OCI-LY3 (cell line): ENCODE measurements at regions not wholly inside any gene's neighbourhood (a gene's known extent, or its start where the extent isn't known, plus 50 kb on each side); places are given as distances from the start of the nearest gene placed in this dataset.

Experiments used
- H2AFZ ChIP-seq: fragments of 200-600, 300-600 bp; shearing (Covaris generic); 2 replicates; pipeline ENCODE4 v1.6.0; 2014; ENCODE audit warnings: antibody characterized with exemption, low read depth, low read length
- H3K27ac ChIP-seq: fragments of 200-600, 300-600 bp; sonication (generic); 2 replicates; pipeline ENCODE4 v1.5.1; 2014; ENCODE audit warnings: mild to moderate bottlenecking, low read length, moderate library complexity, mixed read lengths
- H3K27me3 ChIP-seq: fragments of 200-600, 300-600 bp; sonication (generic); 2 replicates; pipeline ENCODE4 v1.6.1; 2014; ENCODE audit warnings: low read depth, low read length, mixed read lengths
- H3K36me3 ChIP-seq: fragments of 200-600, 300-600 bp; sonication (generic); replicated peaks from 2 replicates; pipeline ENCODE3; 2014; ENCODE audit warnings: low read depth, low read length, mixed read lengths
- H3K4me1 ChIP-seq: fragments of 300-600, 200-600 bp; sonication (generic); 2 replicates; pipeline ENCODE4 v1.6.1; 2014; ENCODE audit warnings: low read length, mixed read lengths
- H3K4me2 ChIP-seq: fragments of 200-600, 300-600 bp; sonication (generic); 2 replicates; pipeline ENCODE4 v1.6.1; 2014; ENCODE audit warnings: low read length, mixed read lengths
- H3K4me3 ChIP-seq: fragments of 300-600, 200-600 bp; sonication (generic); 2 replicates; pipeline ENCODE4 v1.5.1; 2014; ENCODE audit warnings: antibody characterized with exemption, mild to moderate bottlenecking, low read length, moderate library complexity
- H3K79me2 ChIP-seq: fragments of 300-600, 200-600 bp; shearing (Covaris generic); 2 replicates; pipeline ENCODE4 v1.6.1; 2014; ENCODE audit warnings: mild to moderate bottlenecking, low read length, mixed read lengths
- H3K9ac ChIP-seq: fragments of 300-600, 200-600 bp; shearing (Covaris generic); 2 replicates; pipeline ENCODE4 v1.6.0; 2014; ENCODE audit warnings: mild to moderate bottlenecking, low read length, moderate library complexity
- H3K9me3 ChIP-seq: fragments of 200-600, 300-600 bp; shearing (Covaris generic); 2 replicates; pipeline ENCODE4 v1.6.1; 2014; ENCODE audit warnings: low read length, mixed read lengths; ENCODE audit not compliant: insufficient read depth
- H4K20me1 ChIP-seq: fragments of 200-600, 300-600 bp; sonication (generic); 2 replicates; pipeline ENCODE4 v1.6.1; 2016; ENCODE audit warnings: low read length, mixed read lengths; ENCODE audit not compliant: insufficient read depth
- CTCF ChIP-seq: fragments of 200-600, 300-600 bp; sonication (generic); IDR thresholded peaks from 2 replicates; pipeline ENCODE4 v1.5.1; 2014; ENCODE audit warnings: antibody characterized with exemption, low read length, low read depth
- EZH2phosphoT487 ChIP-seq: fragments of 200-600 bp; shearing (Covaris generic); IDR thresholded peaks from 2 replicates; pipeline ENCODE4 v1.6.1; 2018; ENCODE audit warnings: antibody characterized with exemption, mixed run types, low read depth

GRCh38 chr6:28767691-28768090, 156.1 kb downstream of the TRIM27 start:
- Histone ChIP-seq H3K27ac (no peak overlapping the region), H3K36me3 (no peaks in the 10 kb centered on the region), H2AFZ (no peak overlapping the region), H3K27me3 (no peaks in the 10 kb centered on the region), H3K4me1 (no peaks in the 10 kb centered on the region), H3K4me3 (no peak overlapping the region), H3K79me2 (no peaks in the 10 kb centered on the region), H3K4me2 (no peak overlapping the region), H3K9me3 (no peaks in the 10 kb centered on the region), H3K9ac (no peak overlapping the region), H4K20me1 (no peaks in the 10 kb centered on the region)
- TF ChIP-seq EZH2phosphoT487, result no peak
- no peak for TF ChIP-seq CTCF

GRCh38 chr6:28768187-28768913, 155.4 kb downstream of the TRIM27 start:
- no peaks in the 10 kb centered on the region for H3K79me2 ChIP-seq
- H3K4me1 ChIP-seq, result no peaks in the 10 kb centered on the region
- no peaks in the 10 kb centered on the region for H3K9me3 ChIP-seq
- no peak for TF ChIP-seq EZH2phosphoT487
- no peak for TF ChIP-seq CTCF
- H3K4me2 ChIP-seq, result no peak overlapping the region
- no peak overlapping the region for H3K9ac ChIP-seq
- H4K20me1 ChIP-seq, result no peaks in the 10 kb centered on the region
- H3K4me3 ChIP-seq, result no peak overlapping the region
- H2AFZ ChIP-seq, result no peak overlapping the region
- H3K27ac ChIP-seq, result no peak overlapping the region
- no peaks in the 10 kb centered on the region for H3K36me3 ChIP-seq
- no peaks in the 10 kb centered on the region for H3K27me3 ChIP-seq

- Histone ChIP-seq H3K9me3 (no peaks in the 10 kb centered on the region), H3K9ac (no peak overlapping the region), H4K20me1 (no peaks in the 10 kb centered on the region), H3K4me3 (no peak overlapping the region), H3K36me3 (no peaks in the 10 kb centered on the region), H3K4me2 (no peak overlapping the region), H3K27ac (no peak overlapping the region), H3K79me2 (no peaks in the 10 kb centered on the region), H2AFZ (no peak overlapping the region), H3K27me3 (no peaks in the 10 kb centered on the region), H3K4me1 (no peaks in the 10 kb centered on the region)
- TF ChIP-seq EZH2phosphoT487 (no peak), CTCF (no peak)
These were observed 154.0 kb downstream of the TRIM27 start for GRCh38 chr6:28769626-28770402.

- no peaks in the 10 kb centered on the region for H3K79me2 ChIP-seq
- H4K20me1 ChIP-seq, result no peaks in the 10 kb centered on the region
- H3K27ac ChIP-seq, result no peak overlapping the region
- no peaks in the 10 kb centered on the region for H3K27me3 ChIP-seq
- H3K36me3 ChIP-seq, result no peaks in the 10 kb centered on the region
- H3K9me3 ChIP-seq, result no peaks in the 10 kb centered on the region
- no peaks in the 10 kb centered on the region for H3K4me1 ChIP-seq
- no peak overlapping the region for H3K9ac ChIP-seq
- H2AFZ ChIP-seq, result no peak overlapping the region
- no peak overlapping the region for H3K4me2 ChIP-seq
- no peak for TF ChIP-seq EZH2phosphoT487
- TF ChIP-seq CTCF, result no peak
- no peak overlapping the region for H3K4me3 ChIP-seq
These were observed 153.1 kb downstream of the TRIM27 start for GRCh38 chr6:28770732-28771131.
